ENCODE measurements at regions not wholly inside any gene's neighbourhood (a gene's known extent, or its start where the extent isn't known, plus 50 kb on each side); places are given as distances from the start of the nearest gene placed in this dataset.

- Histone ChIP-seq H3K27ac (no peak overlapping the region), H3K36me3 (no peaks in the 10 kb centered on the region), H3K27me3 (no peaks in the 10 kb centered on the region), H3K4me3 (no peak overlapping the region), H3K9me3 (no peaks in the 10 kb centered on the region), H3K4me1 (peaks cover 0 to 12% (median 0%) of the 10 kb centered on the region in 4 donors)
- no peak for DNase-seq
- TF ChIP-seq, protein P1, sequence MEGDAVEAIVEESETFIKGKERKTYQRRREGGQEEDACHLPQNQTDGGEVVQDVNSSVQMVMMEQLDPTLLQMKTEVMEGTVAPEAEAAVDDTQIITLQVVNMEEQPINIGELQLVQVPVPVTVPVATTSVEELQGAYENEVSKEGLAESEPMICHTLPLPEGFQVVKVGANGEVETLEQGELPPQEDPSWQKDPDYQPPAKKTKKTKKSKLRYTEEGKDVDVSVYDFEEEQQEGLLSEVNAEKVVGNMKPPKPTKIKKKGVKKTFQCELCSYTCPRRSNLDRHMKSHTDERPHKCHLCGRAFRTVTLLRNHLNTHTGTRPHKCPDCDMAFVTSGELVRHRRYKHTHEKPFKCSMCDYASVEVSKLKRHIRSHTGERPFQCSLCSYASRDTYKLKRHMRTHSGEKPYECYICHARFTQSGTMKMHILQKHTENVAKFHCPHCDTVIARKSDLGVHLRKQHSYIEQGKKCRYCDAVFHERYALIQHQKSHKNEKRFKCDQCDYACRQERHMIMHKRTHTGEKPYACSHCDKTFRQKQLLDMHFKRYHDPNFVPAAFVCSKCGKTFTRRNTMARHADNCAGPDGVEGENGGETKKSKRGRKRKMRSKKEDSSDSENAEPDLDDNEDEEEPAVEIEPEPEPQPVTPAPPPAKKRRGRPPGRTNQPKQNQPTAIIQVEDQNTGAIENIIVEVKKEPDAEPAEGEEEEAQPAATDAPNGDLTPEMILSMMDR (IDR thresholded peaks at IDR 0.05) = no peak
- intact Hi-C loops (cut with DNase I; ENCODE audit: low total_unique reads) = no loop called here
These were observed 72.7 kb upstream of the ITPRID2 start for GRCh38 chr2:181818840-181819239.

DNA sequence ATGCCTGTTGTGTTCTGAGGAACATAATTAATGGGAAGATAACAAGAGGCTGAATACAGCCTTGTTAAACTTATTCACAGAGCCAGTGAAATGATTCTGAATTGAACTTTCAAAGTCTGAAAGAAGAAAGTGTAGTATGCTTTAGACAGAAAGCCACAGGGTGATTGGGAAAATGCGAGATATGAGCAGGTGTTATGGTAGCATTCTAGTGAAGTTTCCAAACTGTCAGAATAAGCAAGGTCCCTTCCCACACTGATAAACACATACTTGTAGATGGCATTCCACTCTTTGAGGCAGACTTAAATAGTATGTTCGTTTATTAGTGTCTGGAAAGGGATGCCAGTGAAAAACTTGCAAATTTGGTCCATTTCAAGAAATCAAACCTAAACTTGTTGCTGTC is 70.5 kb upstream of the ITPRID2 start:
- Histone ChIP-seq H3K4me1 (no peaks in the 10 kb centered on the region), H3K4me3 (no peak overlapping the region), H3K36me3 (no peaks in the 10 kb centered on the region), H3K27me3 (no peaks in the 10 kb centered on the region), H3K27ac (no peak overlapping the region), H3K9me3 (no peaks in the 10 kb centered on the region)
- intact Hi-C loops (cut with DNase I; ENCODE audit: low total_unique reads) = no loop called here
- DNase-seq = no peak
- TF ChIP-seq, protein P1 (IDR thresholded peaks at IDR 0.05) = no peak

DNA sequence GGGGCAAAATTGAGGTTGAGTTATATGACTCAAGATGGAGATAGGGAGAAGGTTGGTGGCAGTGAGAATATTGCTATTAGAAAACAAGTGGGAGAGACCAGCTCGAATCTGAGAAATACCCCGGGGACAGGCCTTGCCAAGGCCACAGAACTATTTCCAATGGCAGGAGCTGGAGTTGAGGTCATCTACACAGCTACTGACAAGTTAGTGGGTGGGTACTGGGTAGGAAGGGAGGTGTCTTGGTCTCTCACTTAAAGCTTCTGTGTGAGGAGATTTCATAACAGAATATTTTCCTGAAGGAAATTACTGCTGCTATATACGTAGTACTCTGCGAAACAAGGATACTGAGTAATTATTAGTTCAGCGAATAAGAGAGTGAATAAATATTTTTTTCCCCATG is 69.4 kb upstream of the ITPRID2 start:
- intact Hi-C loops (cut with DNase I; ENCODE audit: low total_unique reads) = no loop called here
- no peak overlapping the region for H3K27ac ChIP-seq
- TF ChIP-seq, protein P1 (IDR thresholded peaks at IDR 0.05) = no peak

DNA sequence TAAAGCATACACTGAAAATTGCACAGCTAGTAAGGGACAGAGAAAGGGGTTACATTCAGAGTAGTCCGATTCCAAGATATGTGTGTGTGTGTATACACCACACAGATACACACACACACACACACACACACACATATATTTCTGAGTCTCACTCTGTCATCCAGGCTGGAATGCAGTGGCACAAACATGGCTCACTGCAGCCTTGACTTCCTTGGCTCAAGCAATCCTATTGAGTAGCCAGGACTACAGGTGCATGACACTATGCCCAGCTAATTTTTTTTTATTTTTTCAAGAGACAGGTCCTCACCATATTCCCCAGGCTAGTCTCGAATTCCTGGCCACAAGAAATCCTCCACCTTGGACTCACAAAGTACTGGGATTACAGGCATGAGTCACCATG is 68.1 kb upstream of the ITPRID2 start:
- TF ChIP-seq, protein P1 (IDR thresholded peaks at IDR 0.05) = no peak
- Histone ChIP-seq H3K36me3 (no peaks in the 10 kb centered on the region), H3K4me1 (no peaks in the 10 kb centered on the region), H3K27ac (no peak overlapping the region), H3K27me3 (no peaks in the 10 kb centered on the region), H3K9me3 (no peaks in the 10 kb centered on the region), H3K4me3 (no peak overlapping the region)
- intact Hi-C loops (cut with DNase I; ENCODE audit: low total_unique reads) = no loop called here
- DNase-seq = no peak

More for the DNA sequence above, 69.4 kb upstream of the ITPRID2 start:
- no peak for DNase-seq
- H3K9me3 ChIP-seq = no peaks in the 10 kb centered on the region
- H3K4me1 ChIP-seq = no peaks in the 10 kb centered on the region
- H3K27me3 ChIP-seq = no peaks in the 10 kb centered on the region
- no peaks in the 10 kb centered on the region for H3K36me3 ChIP-seq
- no peak overlapping the region for H3K4me3 ChIP-seq

DNA sequence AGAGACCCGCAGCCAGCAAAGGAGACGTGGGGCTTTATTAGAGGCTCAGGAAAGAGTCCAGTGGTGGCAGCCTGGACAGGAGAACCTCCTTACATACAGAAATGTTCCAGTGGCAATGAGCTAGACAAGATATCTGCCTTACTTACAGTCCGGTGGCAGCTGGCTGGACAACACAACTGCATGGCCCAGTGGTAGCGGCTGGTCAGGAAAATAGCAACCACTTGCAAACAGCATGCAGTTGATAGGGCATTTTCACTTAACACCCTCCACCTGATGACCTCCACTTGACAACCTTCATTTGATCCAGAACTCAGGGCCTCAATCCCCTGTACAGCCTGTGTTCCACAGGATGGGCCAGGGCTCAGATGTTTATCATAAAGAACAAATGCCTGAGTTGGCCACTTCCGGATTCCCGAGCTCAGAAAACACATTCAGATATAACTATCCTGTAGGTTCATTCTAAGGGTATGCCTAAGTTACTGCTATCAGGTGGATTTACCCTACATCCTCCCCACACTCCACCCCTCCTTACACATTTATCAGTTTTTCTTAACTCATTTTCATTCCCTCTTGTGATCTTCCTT is 63.3 kb upstream of the ITPRID2 start:
- Histone ChIP-seq H3K27me3 (no peaks in the 10 kb centered on the region), H3K27ac (no peak overlapping the region), H3K36me3 (no peaks in the 10 kb centered on the region), H3K9me3 (no peaks in the 10 kb centered on the region), H3K4me3 (no peak overlapping the region), H3K4me1 (no peaks in the 10 kb centered on the region)
- intact Hi-C loops (cut with DNase I; ENCODE audit: low total_unique reads) = no loop called here
- TF ChIP-seq, protein P1 (IDR thresholded peaks at IDR 0.05) = no peak
- DNase-seq = no peak

DNA sequence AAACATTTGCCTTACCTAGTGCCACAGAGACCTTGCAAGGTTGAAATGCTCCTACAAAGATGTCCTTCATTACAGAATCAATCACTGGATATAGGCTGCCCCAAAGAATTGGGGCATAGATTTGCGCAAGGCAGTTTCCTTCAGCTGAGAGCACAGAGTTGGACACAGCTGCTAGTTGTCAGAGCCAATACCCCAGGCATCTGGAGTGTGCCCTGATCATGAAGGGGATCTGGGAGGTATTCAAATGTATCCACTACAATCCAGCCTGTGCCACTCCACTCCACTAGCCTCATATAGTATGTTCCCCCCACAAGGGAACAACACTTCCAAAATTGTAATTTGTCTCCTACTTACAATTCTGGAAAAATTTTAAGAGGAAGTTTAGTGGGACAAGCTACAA is 62.3 kb upstream of the ITPRID2 start:
- Histone ChIP-seq H3K36me3 (no peaks in the 10 kb centered on the region), H3K27ac (no peak overlapping the region)
- intact Hi-C loops (cut with DNase I; ENCODE audit: low total_unique reads) = no loop called here

More for the DNA sequence above, 62.3 kb upstream of the ITPRID2 start:
- no peaks in the 10 kb centered on the region for H3K4me1 ChIP-seq
- DNase-seq = no peak
- TF ChIP-seq, protein P1 (IDR thresholded peaks at IDR 0.05) = no peak
- H3K9me3 ChIP-seq = no peaks in the 10 kb centered on the region
- no peak overlapping the region for H3K4me3 ChIP-seq
- H3K27me3 ChIP-seq = no peaks in the 10 kb centered on the region

Data from tibial artery (tissue), 4 donors.